Liver (tissue), 3 donors: ENCODE measurements at regions not wholly inside any gene's neighbourhood (a gene's known extent, or its start where the extent isn't known, plus 50 kb on each side); places are given as distances from the start of the nearest gene placed in this dataset.

Experiments used
- RAD21 ChIP-seq, 2 donors: IDR thresholded peaks; 2 replicates each; pipeline ENCODE4 v1.6.1; 2016; ENCODE audit warnings: antibody characterized with exemption in 2 of 2, mild to moderate bottlenecking in 2 of 2
- TF ChIP-seq, protein P1 (sequence below): fragments of 150-350 bp; IDR thresholded peaks from 2 replicates; pipeline ENCODE4 v1.5.1; 2017; ENCODE audit warnings: improper control_type of control experiment, low read depth, low read length; ENCODE audit not compliant: missing input control
- TF ChIP-seq, protein P2 (sequence below): IDR thresholded peaks from 2 replicates; pipeline ENCODE4 v1.6.1; 2016; ENCODE audit warnings: antibody characterized with exemption, mild to moderate bottlenecking
- TF ChIP-seq, protein P3 (sequence below): IDR thresholded peaks from 2 replicates; pipeline ENCODE4 v1.6.1; 2016; ENCODE audit warnings: antibody characterized with exemption
- donor health status: healthy.
- donor health status: healthy.

DNA sequence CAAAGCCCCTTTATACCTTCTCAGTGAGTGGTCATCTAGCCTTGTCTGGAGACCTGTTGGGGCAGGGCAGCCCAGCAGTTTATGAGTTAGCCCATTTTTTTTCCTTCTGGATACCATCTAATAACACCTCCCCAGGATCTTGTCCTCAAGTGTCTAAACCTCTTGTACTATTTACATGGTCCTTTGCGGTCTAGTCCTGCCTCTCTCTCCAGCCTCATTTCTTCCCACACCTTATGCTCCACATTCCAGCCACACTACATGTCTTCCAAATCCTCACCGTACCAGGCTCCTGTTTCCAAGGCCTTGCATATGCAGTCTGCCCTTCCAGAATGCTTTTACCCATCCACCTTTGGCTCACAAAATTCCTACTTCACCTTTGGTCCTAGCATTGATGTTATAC is 77.2 kb downstream of the ADRB2 start:
- no peak for TF ChIP-seq RAD21 (IDR thresholded peaks at IDR 0.05)
- TF ChIP-seq, protein P1, sequence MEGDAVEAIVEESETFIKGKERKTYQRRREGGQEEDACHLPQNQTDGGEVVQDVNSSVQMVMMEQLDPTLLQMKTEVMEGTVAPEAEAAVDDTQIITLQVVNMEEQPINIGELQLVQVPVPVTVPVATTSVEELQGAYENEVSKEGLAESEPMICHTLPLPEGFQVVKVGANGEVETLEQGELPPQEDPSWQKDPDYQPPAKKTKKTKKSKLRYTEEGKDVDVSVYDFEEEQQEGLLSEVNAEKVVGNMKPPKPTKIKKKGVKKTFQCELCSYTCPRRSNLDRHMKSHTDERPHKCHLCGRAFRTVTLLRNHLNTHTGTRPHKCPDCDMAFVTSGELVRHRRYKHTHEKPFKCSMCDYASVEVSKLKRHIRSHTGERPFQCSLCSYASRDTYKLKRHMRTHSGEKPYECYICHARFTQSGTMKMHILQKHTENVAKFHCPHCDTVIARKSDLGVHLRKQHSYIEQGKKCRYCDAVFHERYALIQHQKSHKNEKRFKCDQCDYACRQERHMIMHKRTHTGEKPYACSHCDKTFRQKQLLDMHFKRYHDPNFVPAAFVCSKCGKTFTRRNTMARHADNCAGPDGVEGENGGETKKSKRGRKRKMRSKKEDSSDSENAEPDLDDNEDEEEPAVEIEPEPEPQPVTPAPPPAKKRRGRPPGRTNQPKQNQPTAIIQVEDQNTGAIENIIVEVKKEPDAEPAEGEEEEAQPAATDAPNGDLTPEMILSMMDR, result no peak
- TF ChIP-seq, protein P2, sequence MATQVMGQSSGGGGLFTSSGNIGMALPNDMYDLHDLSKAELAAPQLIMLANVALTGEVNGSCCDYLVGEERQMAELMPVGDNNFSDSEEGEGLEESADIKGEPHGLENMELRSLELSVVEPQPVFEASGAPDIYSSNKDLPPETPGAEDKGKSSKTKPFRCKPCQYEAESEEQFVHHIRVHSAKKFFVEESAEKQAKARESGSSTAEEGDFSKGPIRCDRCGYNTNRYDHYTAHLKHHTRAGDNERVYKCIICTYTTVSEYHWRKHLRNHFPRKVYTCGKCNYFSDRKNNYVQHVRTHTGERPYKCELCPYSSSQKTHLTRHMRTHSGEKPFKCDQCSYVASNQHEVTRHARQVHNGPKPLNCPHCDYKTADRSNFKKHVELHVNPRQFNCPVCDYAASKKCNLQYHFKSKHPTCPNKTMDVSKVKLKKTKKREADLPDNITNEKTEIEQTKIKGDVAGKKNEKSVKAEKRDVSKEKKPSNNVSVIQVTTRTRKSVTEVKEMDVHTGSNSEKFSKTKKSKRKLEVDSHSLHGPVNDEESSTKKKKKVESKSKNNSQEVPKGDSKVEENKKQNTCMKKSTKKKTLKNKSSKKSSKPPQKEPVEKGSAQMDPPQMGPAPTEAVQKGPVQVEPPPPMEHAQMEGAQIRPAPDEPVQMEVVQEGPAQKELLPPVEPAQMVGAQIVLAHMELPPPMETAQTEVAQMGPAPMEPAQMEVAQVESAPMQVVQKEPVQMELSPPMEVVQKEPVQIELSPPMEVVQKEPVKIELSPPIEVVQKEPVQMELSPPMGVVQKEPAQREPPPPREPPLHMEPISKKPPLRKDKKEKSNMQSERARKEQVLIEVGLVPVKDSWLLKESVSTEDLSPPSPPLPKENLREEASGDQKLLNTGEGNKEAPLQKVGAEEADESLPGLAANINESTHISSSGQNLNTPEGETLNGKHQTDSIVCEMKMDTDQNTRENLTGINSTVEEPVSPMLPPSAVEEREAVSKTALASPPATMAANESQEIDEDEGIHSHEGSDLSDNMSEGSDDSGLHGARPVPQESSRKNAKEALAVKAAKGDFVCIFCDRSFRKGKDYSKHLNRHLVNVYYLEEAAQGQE, result no peak
- TF ChIP-seq, protein P3, sequence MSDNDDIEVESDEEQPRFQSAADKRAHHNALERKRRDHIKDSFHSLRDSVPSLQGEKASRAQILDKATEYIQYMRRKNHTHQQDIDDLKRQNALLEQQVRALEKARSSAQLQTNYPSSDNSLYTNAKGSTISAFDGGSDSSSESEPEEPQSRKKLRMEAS, result no peak
